ENCODE measurements at regions not wholly inside any gene's neighbourhood (a gene's known extent, or its start where the extent isn't known, plus 50 kb on each side); places are given as distances from the start of the nearest gene placed in this dataset.

DNA sequence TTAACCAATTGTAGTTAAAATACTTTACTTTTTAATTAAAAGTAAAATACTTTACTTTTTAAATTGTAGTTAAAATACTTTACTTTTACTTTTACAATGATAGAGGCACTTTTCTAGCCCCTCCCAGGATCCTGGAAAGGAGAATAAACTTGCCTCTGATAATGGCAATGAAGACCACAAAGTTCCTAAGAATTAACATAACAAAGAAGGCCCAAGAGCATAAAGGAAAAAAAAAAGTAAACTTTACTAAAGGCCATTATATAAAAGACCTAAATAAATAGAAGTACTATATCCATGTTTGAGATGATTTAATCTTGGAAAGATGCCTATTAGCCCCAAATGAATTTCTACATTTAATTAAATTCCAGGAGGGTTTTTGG is 129.1 kb upstream of the THY1 start:
- TF ChIP-seq ZNF274 (IDR thresholded peaks at IDR 0.05; ENCODE audit: low read depth, low read length) (no peak), YY1 (IDR thresholded peaks at IDR 0.05; ENCODE audit: insufficient read depth, insufficient read length) (no peak), SUZ12 (IDR thresholded peaks at IDR 0.05; ENCODE audit: extremely low read depth, insufficient read depth, insufficient read length) (no peak)

Data from NT2/D1 (cell line).